ENCODE measurements at regions not wholly inside any gene's neighbourhood (a gene's known extent, or its start where the extent isn't known, plus 50 kb on each side); places are given as distances from the start of the nearest gene placed in this dataset.

DNA sequence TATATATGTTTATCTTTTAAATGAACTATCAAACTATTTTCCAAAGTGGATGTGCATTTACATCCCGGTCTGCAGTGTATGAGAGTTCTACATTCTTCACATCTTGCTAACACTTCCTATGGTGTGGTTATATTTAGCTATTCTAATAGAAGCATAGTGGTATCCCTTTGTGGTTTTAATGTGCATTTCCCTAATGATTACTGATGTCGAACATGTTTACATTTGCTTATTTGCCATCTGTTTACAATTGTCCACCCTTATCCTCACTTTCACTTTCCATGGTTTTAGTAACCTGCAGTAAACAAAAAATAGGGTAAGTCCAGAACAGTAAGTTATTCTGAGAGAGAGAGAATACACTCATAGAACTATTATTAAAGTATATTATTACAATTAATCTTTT lies 360.5 kb upstream of the NAALADL2 start:
- no peak overlapping the region for H3K9ac ChIP-seq
- no peak overlapping the region for H3K27ac ChIP-seq
- DNase-seq (ENCODE audit: low spot score), result no peak
- no peaks in the 10 kb centered on the region for H3F3A ChIP-seq (ENCODE audit: low read depth)
- no peak overlapping the region for H3K4me2 ChIP-seq
- Mint-ChIP-seq H3K9me3 (no peaks in the 10 kb centered on the region), H3K27me3 (ENCODE audit: insufficient read depth, low read depth) (no peaks in the 10 kb centered on the region), H3K4me3 (no peak overlapping the region), H3K36me3 (no peaks in the 10 kb centered on the region), H3K27ac (no peak overlapping the region), H3K4me1 (peaks cover 2% of the 10 kb centered on the region)
- H3K79me2 ChIP-seq (ENCODE audit: low read depth), result no peaks in the 10 kb centered on the region
- no peaks in the 10 kb centered on the region for H3K9me3 ChIP-seq (ENCODE audit: low read depth)
- H2AFZ ChIP-seq (replicated peaks), result no peak overlapping the region
- H4K20me1 ChIP-seq (ENCODE audit: low read depth), result no peaks in the 10 kb centered on the region
- H3K4me3 ChIP-seq, result no peak overlapping the region
- TF ChIP-seq, protein P1, sequence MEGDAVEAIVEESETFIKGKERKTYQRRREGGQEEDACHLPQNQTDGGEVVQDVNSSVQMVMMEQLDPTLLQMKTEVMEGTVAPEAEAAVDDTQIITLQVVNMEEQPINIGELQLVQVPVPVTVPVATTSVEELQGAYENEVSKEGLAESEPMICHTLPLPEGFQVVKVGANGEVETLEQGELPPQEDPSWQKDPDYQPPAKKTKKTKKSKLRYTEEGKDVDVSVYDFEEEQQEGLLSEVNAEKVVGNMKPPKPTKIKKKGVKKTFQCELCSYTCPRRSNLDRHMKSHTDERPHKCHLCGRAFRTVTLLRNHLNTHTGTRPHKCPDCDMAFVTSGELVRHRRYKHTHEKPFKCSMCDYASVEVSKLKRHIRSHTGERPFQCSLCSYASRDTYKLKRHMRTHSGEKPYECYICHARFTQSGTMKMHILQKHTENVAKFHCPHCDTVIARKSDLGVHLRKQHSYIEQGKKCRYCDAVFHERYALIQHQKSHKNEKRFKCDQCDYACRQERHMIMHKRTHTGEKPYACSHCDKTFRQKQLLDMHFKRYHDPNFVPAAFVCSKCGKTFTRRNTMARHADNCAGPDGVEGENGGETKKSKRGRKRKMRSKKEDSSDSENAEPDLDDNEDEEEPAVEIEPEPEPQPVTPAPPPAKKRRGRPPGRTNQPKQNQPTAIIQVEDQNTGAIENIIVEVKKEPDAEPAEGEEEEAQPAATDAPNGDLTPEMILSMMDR (IDR thresholded peaks at IDR 0.05), result no peak
- TF ChIP-seq EZH2phosphoT487 (IDR thresholded peaks at IDR 0.05) (no peak), EZH2 (IDR thresholded peaks at IDR 0.05) (no peak)
- H3K36me3 ChIP-seq, result no peaks in the 10 kb centered on the region
- no peaks in the 10 kb centered on the region for H3K27me3 ChIP-seq
- H3K4me1 ChIP-seq, result no peaks in the 10 kb centered on the region

DNA sequence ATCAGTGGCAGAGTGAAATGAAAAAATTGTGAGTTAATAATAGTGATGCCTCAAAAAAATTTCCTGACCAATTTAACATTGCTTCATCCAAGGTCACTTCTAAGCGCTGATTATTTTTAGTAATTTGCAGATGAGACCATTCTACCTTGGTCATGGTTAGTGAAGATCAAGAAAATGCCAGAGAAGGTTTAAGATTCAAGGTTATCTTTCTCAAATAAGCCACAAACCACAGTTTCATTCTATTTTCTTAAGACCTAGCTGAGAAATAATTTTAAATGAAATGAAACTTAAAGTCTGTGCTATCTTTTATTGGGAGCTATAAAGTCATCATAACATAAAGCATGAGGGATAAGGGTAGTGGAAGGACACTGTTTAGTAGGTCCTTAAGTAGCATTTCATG lies 353.9 kb upstream of the NAALADL2 start:
- H3K4me3 ChIP-seq, result no peak overlapping the region
- no peak for TF ChIP-seq EZH2phosphoT487 (IDR thresholded peaks at IDR 0.05)
- TF ChIP-seq EZH2 (IDR thresholded peaks at IDR 0.05), result no peak
- TF ChIP-seq, protein P1 (IDR thresholded peaks at IDR 0.05), result no peak
- H2AFZ ChIP-seq (replicated peaks), result no peak overlapping the region
- no peaks in the 10 kb centered on the region for H3K4me1 Mint-ChIP-seq
- H4K20me1 ChIP-seq (ENCODE audit: low read depth), result no peaks in the 10 kb centered on the region
- H3K9ac ChIP-seq, result no peak overlapping the region
- no peaks in the 10 kb centered on the region for H3K9me3 Mint-ChIP-seq
- H3K27me3 ChIP-seq, result no peaks in the 10 kb centered on the region
- no peaks in the 10 kb centered on the region for H3F3A ChIP-seq (ENCODE audit: low read depth)
- no peak for DNase-seq (ENCODE audit: low spot score)
- no peaks in the 10 kb centered on the region for H3K4me1 ChIP-seq
- no peak overlapping the region for H3K4me3 Mint-ChIP-seq
- no peaks in the 10 kb centered on the region for H3K79me2 ChIP-seq (ENCODE audit: low read depth)
- no peaks in the 10 kb centered on the region for H3K36me3 ChIP-seq
- H3K4me2 ChIP-seq, result no peak overlapping the region
- no peak overlapping the region for H3K27ac ChIP-seq
- no peak overlapping the region for H3K27ac Mint-ChIP-seq
- no peaks in the 10 kb centered on the region for H3K27me3 Mint-ChIP-seq (ENCODE audit: insufficient read depth, low read depth)
- no peaks in the 10 kb centered on the region for H3K9me3 ChIP-seq (ENCODE audit: low read depth)
- H3K36me3 Mint-ChIP-seq, result no peaks in the 10 kb centered on the region

DNA sequence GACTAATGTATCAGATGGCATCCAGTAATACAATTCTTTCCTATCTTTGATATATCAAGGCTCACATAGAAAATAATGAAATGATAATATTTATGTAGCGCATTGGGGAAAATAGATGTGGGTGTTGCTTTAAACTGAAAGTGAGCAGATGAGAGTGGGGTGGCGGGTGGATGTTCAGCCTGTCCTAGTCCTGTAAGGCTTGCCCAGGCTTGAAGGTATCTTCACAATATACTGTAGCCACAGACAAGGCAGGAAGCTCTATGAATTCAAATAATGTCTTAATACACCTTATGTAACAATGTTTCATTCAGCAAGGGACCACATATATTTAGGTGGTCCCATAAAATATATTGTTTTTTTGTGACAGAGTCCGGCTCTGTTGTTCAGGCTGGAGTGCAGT lies 334.9 kb upstream of the NAALADL2 start:
- Histone ChIP-seq H3K4me2 (no peak overlapping the region), H3K36me3 (no peaks in the 10 kb centered on the region), H3K27me3 (no peaks in the 10 kb centered on the region), H3K9me3 (ENCODE audit: low read depth) (no peaks in the 10 kb centered on the region), H4K20me1 (ENCODE audit: low read depth) (no peaks in the 10 kb centered on the region), H3F3A (ENCODE audit: low read depth) (no peaks in the 10 kb centered on the region), H3K9ac (no peak overlapping the region), H3K79me2 (ENCODE audit: low read depth) (no peaks in the 10 kb centered on the region), H3K4me3 (no peak overlapping the region), H3K27ac (no peak overlapping the region), H3K4me1 (no peaks in the 10 kb centered on the region), H2AFZ (replicated peaks) (no peak overlapping the region)
- Mint-ChIP-seq H3K27me3 (ENCODE audit: insufficient read depth, low read depth) (no peaks in the 10 kb centered on the region), H3K4me1 (no peaks in the 10 kb centered on the region), H3K36me3 (no peaks in the 10 kb centered on the region), H3K9me3 (no peaks in the 10 kb centered on the region), H3K4me3 (no peak overlapping the region), H3K27ac (no peak overlapping the region)
- no peak for DNase-seq (ENCODE audit: low spot score)
- TF ChIP-seq, protein P1 (IDR thresholded peaks at IDR 0.05), result no peak
- TF ChIP-seq EZH2phosphoT487 (IDR thresholded peaks at IDR 0.05), result no peak
- no peak for TF ChIP-seq EZH2 (IDR thresholded peaks at IDR 0.05)

DNA sequence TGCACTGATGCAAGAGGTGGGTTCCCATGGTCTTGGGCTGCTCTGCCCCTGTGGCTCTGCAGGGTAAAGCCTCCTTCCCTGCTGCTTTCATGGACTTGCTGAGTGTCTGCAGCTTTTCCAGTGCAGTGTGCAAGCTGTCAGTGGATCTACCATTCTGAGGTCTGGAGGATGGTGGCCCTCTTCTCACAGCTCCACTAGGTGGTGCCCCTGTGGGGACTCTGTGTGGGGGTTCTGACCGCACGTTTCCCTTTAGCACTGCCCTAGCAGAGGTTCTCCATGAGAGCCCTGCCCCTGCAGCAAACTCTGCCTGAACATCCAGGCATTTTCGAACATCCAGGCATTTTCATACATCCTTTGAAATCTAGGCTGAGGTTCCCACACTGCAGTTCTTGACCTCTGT lies 329.8 kb upstream of the NAALADL2 start:
- no peaks in the 10 kb centered on the region for H3K4me1 ChIP-seq
- Mint-ChIP-seq H3K27ac (no peak overlapping the region), H3K9me3 (no peaks in the 10 kb centered on the region), H3K27me3 (ENCODE audit: insufficient read depth, low read depth) (no peaks in the 10 kb centered on the region), H3K4me1 (no peaks in the 10 kb centered on the region), H3K4me3 (no peak overlapping the region), H3K36me3 (no peaks in the 10 kb centered on the region)
- no peaks in the 10 kb centered on the region for H3K36me3 ChIP-seq
- no peak overlapping the region for H3K9ac ChIP-seq
- H3K9me3 ChIP-seq (ENCODE audit: low read depth), result no peaks in the 10 kb centered on the region
- H3K27me3 ChIP-seq, result no peaks in the 10 kb centered on the region
- no peak overlapping the region for H2AFZ ChIP-seq (replicated peaks)
- DNase-seq (ENCODE audit: low spot score), result no peak
- H3K4me2 ChIP-seq, result no peak overlapping the region
- no peaks in the 10 kb centered on the region for H3K79me2 ChIP-seq (ENCODE audit: low read depth)
- no peaks in the 10 kb centered on the region for H3F3A ChIP-seq (ENCODE audit: low read depth)
- TF ChIP-seq, protein P1 (IDR thresholded peaks at IDR 0.05), result peak; percentile 14
- TF ChIP-seq EZH2 (IDR thresholded peaks at IDR 0.05), result no peak
- H3K27ac ChIP-seq, result no peak overlapping the region
- no peak overlapping the region for H3K4me3 ChIP-seq
- no peaks in the 10 kb centered on the region for H4K20me1 ChIP-seq (ENCODE audit: low read depth)
